ENCODE measurements at regions not wholly inside any gene's neighbourhood (a gene's known extent, or its start where the extent isn't known, plus 50 kb on each side); places are given as distances from the start of the nearest gene placed in this dataset.
"Not testable (repeated sequence)": the region's sequence is repeated elsewhere in the genome, so short reads cannot be mapped to it uniquely, and the experiment has no call there.

GRCh38 chr2:58354230-58354629, 113.1 kb upstream of the FANCL start:
- no peak for TF ChIP-seq CTCF (IDR thresholded peaks at IDR 0.05; ENCODE audit: insufficient read depth, low read length)
- H3K4me3 ChIP-seq (ENCODE audit: low read depth, low read length): no peak overlapping the region
- no peak for DNase-seq (ENCODE audit: low read depth)

GRCh38 chr2:58350484-58350883, 109.4 kb upstream of the FANCL start:
- no peak for DNase-seq (ENCODE audit: low read depth)
- H3K4me3 ChIP-seq (ENCODE audit: low read depth, low read length): no peak overlapping the region
- TF ChIP-seq CTCF (IDR thresholded peaks at IDR 0.05; ENCODE audit: insufficient read depth, low read length): no peak

- no peak for DNase-seq (ENCODE audit: low read depth)
- no peak overlapping the region for H3K4me3 ChIP-seq (ENCODE audit: low read depth, low read length)
- TF ChIP-seq CTCF (IDR thresholded peaks at IDR 0.05; ENCODE audit: insufficient read depth, low read length): no peak
Measured at GRCh38 chr2:58347810-58348209, 106.7 kb upstream of the FANCL start.

GRCh38 chr2:58341047-58341446, 99.9 kb upstream of the FANCL start:
- TF ChIP-seq CTCF (IDR thresholded peaks at IDR 0.05; ENCODE audit: insufficient read depth, low read length): no peak
- DNase-seq (ENCODE audit: low read depth): no peak
- no peak overlapping the region for H3K4me3 ChIP-seq (ENCODE audit: low read depth, low read length)

GRCh38 chr2:58339548-58340243, 98.6 kb upstream of the FANCL start:
- no peak for TF ChIP-seq CTCF (IDR thresholded peaks at IDR 0.05; ENCODE audit: insufficient read depth, low read length)
- no peak for DNase-seq (ENCODE audit: low read depth)
- H3K4me3 ChIP-seq (ENCODE audit: low read depth, low read length): no peak overlapping the region

GRCh38 chr2:58336416-58336815, 95.3 kb upstream of the FANCL start:
- no peak for TF ChIP-seq CTCF (IDR thresholded peaks at IDR 0.05; ENCODE audit: insufficient read depth, low read length)
- no peak overlapping the region for H3K4me3 ChIP-seq (ENCODE audit: low read depth, low read length)
- DNase-seq (ENCODE audit: low read depth): no peak

- no peak for TF ChIP-seq CTCF (IDR thresholded peaks at IDR 0.05; ENCODE audit: insufficient read depth, low read length)
- no peak for DNase-seq (ENCODE audit: low read depth)
- no peak overlapping the region for H3K4me3 ChIP-seq (ENCODE audit: low read depth, low read length)
Measured at GRCh38 chr2:58334414-58334813, 93.3 kb upstream of the FANCL start.

- not testable (repeated sequence) for DNase-seq (ENCODE audit: low read depth); H3K4me3 ChIP-seq (ENCODE audit: low read depth, low read length)
Measured at GRCh38 chr2:58325296-58325895, 84.3 kb upstream of the FANCL start.

Data from fibroblast of the aortic adventitia (primary cell).